HUDEP-2 (cell line): ENCODE measurements at regions not wholly inside any gene's neighbourhood (a gene's known extent, or its start where the extent isn't known, plus 50 kb on each side); places are given as distances from the start of the nearest gene placed in this dataset.
"Not testable (repeated sequence)": the region's sequence is repeated elsewhere in the genome, so short reads cannot be mapped to it uniquely, and the experiment has no call there.

Source experiments
- DNase-seq, 76 experiments: peaks; one replicate each; lab custom pipeline; 2025; ENCODE audit not compliant: unreplicated experiment in 76 of 76; lab: John Stamatoyannopoulos, UW

DNA sequence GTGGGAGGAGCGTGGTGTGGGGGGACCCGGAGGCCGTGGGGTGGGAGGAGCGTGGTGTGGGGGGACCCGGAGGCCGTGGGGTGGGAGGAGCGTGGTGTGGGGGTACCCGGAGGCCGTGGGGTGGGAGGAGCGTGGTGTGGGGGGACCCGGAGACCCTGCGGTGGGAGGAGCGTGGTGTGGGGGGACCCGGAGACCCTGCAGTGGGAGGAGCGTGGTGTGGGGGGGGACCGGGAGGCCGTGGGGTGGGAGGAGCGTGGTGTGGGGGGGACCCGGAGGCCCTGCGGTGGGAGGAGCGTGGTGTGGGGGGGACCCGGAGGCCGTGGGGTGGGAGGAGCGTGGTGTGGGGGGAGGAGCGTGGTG, 203.5 kb downstream of the DLL1 start:
- DNase-seq, result not testable (repeated sequence)

DNA sequence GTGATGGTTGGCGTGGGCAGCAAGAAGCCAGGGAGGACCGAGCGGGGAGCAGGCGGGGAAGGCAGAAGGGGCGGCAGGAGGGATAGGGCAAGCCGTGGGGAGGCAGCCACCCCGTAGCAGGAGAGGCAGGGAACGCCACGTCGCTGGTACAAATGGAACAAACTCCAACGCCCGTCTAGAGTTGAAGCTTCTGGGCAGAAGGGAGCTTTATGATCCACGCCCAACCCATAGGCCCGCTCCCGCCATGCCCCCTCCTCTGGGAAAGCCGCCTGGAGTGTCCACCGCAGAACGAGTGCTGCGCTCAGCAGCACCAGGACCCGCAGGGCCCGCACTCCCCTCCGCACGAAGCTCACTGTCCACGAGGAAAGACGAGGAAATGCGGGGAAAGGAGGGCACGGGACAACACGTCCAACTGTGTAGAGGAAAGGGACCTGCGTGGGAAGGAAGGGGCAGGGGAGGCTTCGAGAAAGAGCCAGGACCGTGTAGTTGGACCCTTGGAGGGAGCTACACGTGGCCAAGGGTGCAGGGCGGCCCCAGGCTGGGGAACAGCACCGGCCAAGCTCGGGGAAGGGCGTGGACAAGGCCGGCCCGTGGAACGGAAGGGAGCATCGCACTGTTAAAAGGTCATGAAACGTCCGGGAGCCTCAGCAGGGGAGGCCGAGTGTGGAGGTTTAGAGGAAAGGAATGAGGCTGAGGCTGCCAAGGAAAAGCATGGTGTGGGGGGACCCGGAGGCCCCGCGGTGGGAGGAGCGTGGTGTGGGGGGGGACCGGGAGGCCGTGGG, 204.0 kb downstream of the DLL1 start:
- DNase-seq, result no peak

DNA sequence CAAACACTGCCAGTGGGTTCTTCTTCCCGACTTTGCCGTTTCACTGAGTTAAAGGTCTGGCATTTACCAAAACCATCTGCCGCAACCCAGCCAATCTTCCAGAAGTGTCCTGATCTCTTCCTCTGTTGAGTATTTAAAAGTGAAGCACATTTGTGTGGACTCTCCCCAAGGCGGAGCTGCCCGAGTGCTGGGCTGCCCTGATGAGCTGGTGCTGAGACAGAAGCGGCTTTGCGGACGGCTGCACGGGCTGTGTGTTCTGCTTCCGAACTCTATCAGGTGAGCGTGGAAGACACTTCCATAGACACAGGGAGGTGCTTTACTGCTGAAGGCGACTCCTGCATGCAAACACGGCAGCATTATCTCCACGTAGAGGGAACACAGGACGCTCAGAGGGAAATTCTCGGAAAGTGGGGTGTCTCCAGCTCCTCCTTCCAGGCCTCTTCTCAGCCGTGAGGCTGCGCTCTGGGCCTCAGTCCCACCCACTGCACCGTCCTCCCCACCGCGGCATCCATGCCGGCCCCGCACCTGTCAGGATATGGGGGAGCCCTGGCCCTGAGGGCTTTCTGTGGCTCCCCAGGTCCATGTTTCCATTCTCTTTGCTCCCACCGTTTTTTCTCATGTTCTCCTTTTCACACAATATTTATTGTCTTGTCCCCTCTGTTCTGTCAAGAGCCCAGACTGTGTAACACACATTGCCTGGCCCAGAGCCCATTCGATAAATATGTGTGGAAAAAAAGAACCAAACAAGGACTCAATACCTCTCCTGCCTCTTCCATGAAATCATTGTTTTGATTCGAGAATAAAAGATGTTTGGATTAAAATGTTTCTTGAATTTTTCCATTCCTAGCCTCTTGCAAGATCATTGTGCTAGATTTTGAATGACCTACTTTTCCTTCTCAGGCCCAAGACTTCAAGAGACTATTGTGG, 205.1 kb downstream of the DLL1 start:
- no peak for DNase-seq

GRCh38 chr6:170084166-170084730, 206.6 kb downstream of the DLL1 start:
- DNase-seq, result no peak

DNA sequence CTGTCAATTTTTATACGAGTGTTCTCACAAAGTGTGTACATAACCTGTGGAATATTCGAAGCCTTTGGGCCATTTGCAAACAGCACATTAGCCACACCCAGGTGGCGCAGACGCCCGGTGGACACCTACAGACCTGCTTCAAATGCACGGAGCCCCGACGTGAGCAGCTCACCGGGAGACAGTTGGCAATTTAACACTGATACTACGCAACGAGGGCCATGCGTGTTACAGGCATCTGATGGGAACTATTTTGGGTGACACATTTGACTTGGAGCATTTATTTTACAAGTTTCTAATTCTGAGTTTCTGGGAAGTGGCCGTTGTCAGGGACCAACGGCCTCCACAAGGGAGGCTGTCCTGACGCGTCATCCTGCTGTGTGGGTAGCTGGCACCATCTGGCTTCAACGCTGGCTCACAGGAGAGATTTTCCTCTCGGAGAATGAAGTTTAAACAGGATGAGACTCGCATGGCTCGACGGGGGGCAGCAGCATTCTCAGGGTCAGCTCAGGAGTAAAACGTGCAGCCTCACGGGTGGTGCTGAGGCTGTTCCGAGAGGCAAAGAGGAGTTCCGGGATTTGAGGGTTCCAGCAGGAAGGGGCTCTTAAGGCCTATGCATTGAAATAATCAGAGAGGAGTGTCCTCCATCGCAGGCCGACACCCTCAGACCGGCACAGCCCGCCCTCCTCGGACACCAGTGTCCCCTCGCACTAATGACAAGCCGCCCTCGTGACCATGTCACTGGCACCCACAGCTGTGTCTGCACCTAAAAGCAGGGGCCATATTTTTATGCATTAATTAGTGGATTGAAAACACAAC, 207.4 kb downstream of the DLL1 start:
- DNase-seq, result no peak

- no peak for DNase-seq
These were observed 208.2 kb downstream of the DLL1 start for GRCh38 chr6:170082531-170083187.

DNA sequence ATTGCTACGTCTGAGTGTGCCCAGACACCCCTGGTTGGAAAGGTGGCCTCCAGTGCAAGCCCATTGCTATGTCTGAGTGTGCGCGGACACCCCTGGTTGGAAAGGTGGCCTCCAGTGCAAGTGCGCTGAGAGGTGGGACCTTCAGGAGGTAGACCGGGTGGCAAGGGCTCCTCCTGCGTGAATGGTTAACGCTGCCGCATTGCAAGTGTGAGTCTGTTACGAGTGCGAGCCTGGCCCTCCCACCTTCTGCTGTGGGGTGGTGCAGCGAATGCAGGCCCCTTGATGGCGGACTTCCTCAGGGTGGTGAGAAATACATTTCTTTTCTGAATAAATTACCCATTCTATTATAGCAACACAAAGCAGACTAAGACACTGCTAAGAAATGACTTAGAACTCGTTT, 208.8 kb downstream of the DLL1 start:
- DNase-seq, result no peak

GRCh38 chr6:170081556-170081955, 209.3 kb downstream of the DLL1 start:
- no peak for DNase-seq

- no peak for DNase-seq
These were observed 210.0 kb downstream of the DLL1 start for GRCh38 chr6:170080828-170081371.

DNA sequence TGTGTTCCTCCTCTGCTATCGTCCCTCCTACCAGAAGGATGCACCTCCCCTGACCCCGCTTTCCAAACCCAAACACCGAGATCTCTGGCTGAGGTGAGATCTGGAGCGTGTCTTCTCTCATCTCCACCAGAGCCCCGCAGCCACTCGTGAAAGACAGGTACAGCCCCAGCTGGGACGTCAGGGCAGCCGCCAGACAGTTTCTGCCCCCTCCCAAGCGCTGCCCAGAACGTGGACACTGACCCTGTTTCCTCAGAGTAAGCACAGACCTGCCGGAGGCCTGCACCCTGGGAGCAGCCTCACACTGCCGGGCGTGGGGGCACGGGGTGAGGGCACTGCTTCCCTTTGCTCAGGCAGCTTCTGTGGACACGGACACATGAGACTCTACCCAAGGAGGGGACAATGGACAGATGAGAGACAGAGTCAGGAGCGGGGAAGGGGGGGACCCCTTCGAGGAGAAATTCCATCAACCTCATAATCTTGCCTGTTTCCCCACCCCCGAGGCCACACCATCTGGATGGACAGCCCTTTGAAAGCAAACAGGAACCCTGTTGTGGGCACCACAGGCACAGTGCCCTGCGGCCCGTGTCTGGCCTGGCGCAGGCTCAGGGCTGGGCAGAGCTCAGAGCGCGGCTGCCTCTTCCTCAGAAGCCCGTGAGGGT, 210.6 kb downstream of the DLL1 start:
- DNase-seq, result no peak

DNA sequence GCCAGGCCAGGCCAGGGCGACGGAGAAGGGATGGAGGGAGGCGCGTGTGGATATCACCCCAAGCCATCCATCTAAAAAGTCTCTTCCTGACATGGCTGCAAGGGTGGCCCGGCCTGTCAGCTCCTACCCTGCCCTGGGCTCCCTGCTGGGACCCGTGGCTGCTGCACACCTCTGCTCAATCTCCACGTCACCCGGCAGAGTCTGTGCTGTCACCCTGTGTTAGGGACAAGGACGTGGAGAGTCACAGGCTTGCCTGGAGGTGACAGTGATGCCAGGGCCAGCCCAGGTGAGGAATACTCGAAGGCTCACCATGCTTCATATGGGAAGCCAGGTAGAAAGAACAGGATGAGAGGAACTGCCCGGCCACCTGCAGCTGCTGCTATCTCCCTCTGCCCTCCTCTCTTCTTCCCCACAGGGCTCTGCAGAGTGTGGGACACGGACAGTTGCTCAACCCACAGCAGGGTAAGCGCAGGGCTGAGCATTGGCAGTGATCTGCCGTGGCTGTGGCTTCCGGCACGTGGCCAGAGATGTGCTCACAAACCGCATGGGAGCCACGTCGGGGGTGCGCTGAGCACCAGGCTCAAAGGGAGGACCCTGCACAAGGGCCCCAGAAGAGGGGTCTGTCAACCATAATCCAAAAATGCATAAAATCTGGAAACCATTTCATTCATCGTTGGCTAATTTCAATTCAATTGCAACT, 214.3 kb downstream of the DLL1 start:
- DNase-seq, result no peak

DNA sequence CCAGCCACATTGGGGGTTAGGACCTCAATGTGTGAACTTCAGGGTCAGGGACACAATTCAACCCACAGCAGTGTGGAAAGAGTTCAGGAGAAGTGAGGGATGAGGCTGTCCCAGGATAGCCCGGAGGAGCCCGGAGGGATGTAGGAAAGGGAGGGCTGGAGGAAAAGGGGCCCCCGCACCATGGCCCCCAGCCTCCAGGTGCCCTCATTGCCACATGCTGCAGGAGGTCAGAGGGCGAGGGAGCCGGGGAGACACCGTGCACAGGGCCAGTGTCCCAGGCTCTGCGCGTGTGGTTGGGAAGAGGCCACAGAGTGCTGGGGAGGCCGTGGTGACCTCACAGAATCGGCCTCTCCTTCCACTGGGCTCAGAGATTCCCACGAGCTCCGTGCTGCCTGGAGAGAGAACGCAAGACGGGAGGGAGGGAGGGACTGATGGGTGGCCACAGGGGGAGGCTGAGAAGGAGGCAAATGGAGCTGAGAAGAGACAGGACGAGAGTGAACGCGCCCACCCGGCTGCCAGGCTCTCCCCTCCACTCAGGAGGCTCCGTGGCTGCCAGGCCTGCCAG, 215.1 kb downstream of the DLL1 start:
- no peak for DNase-seq

- no peak for DNase-seq
These were observed 216.0 kb downstream of the DLL1 start for GRCh38 chr6:170074907-170075306.

DNA sequence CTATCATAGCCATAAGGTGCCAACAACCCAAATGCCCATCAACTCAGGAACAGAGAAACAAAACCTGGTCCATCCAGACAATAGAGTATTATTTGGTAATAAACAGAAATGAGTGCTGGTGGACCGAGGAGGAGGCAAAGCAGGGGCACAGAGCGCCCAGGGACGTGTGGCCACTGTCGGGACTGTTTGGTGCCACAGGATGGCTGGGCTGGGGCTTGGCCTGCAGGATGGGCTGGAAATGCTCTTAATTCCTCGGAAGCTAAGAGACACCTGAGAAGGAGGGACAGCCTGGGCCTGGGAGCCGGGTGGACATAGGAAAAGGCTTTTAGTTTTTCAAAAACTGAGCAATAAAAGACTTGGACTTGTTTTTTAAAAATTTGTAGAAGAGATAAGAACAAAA, 216.4 kb downstream of the DLL1 start:
- no peak for DNase-seq

GRCh38 chr6:170073846-170074245, 217.0 kb downstream of the DLL1 start:
- no peak for DNase-seq

DNA sequence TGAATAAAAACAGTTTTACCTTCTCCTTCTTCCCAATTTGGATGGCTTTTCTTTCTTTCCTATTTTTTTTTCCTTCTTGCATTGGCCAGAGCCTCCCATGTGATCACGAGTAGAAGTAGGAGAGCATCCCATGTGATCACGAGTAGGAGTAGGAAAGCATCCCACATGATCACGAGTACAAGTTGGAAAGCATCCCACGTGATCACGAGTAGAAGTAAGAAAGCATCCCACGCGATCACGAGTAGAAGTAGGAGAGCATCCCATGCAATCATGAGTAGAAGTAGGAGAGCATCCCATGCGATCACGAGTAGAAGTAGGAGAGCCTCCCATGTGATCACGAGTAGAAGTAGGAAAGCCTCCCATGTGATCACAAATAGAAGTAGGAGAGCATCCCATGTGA, 218.6 kb downstream of the DLL1 start:
- no peak for DNase-seq

- DNase-seq, result no peak
These were observed 221.3 kb downstream of the DLL1 start for GRCh38 chr6:170069611-170070010.

- no peak for DNase-seq
These were observed 222.4 kb downstream of the DLL1 start for GRCh38 chr6:170068496-170068895.
